HL-60 (cell line): ENCODE measurements at regions not wholly inside any gene's neighbourhood (a gene's known extent, or its start where the extent isn't known, plus 50 kb on each side); places are given as distances from the start of the nearest gene placed in this dataset.

Source experiments
- DNase-seq, 2 experiments: peaks; one replicate each; pipeline ENCODE4 v3.0.0-alpha.2; 2010 to 2020; ENCODE audit warnings: low read depth in 1 of 2, low spot score in 1 of 2
- H3K27ac ChIP-seq: fragments of 250-450 bp; sonication (Bioruptor Pico); replicated peaks from 2 replicates; pipeline ENCODE4 v1.5.1; 2020; ENCODE audit warnings: mild to moderate bottlenecking, moderate library complexity
- H3K27me3 ChIP-seq: fragments of 250-450 bp; sonication (Bioruptor Pico); 2 replicates; pipeline ENCODE4 v1.5.1; 2021; ENCODE audit warnings: mild to moderate bottlenecking, moderate library complexity; ENCODE audit not compliant: insufficient read depth, poor library complexity, severe bottlenecking
- H3K4me3 ChIP-seq: replicated peaks from 2 replicates; pipeline ENCODE4 v1.5.1; 2011; ENCODE audit warnings: mild to moderate bottlenecking, control low read depth, low read length; ENCODE audit not compliant: insufficient read depth
- GABPA ChIP-seq: IDR thresholded peaks from 2 replicates; pipeline ENCODE4 v1.6.1; 2012; ENCODE audit warnings: low read depth
- POLR2AphosphoS5 ChIP-seq: IDR thresholded peaks from 2 replicates; pipeline ENCODE4 v1.6.1; 2012; ENCODE audit warnings: low read depth
- REST ChIP-seq: IDR thresholded peaks from 2 replicates; pipeline ENCODE4 v1.6.1; 2012; ENCODE audit warnings: low read depth; ENCODE audit not compliant: insufficient replicate concordance
- SPI1 ChIP-seq: IDR thresholded peaks from 2 replicates; pipeline ENCODE4 v1.6.1; 2012; ENCODE audit warnings: low read depth, mild to moderate bottlenecking, borderline replicate concordance
- TF ChIP-seq, protein P1 (sequence below): IDR thresholded peaks from one replicate; pipeline ENCODE4 v1.5.1; 2011; ENCODE audit warnings: low read length, control low read depth, inconsistent platforms; ENCODE audit not compliant: insufficient read depth

- no peak for DNase-seq
- H3K4me3 ChIP-seq = no peak overlapping the region
- no peak for TF ChIP-seq GABPA
- TF ChIP-seq, protein P1, sequence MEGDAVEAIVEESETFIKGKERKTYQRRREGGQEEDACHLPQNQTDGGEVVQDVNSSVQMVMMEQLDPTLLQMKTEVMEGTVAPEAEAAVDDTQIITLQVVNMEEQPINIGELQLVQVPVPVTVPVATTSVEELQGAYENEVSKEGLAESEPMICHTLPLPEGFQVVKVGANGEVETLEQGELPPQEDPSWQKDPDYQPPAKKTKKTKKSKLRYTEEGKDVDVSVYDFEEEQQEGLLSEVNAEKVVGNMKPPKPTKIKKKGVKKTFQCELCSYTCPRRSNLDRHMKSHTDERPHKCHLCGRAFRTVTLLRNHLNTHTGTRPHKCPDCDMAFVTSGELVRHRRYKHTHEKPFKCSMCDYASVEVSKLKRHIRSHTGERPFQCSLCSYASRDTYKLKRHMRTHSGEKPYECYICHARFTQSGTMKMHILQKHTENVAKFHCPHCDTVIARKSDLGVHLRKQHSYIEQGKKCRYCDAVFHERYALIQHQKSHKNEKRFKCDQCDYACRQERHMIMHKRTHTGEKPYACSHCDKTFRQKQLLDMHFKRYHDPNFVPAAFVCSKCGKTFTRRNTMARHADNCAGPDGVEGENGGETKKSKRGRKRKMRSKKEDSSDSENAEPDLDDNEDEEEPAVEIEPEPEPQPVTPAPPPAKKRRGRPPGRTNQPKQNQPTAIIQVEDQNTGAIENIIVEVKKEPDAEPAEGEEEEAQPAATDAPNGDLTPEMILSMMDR = no peak
- no peaks in the 10 kb centered on the region for H3K27me3 ChIP-seq
- H3K27ac ChIP-seq = no peak overlapping the region
Observed at GRCh38 chr12:46105735-46106134, 115.4 kb upstream of the SCAF11 start.

- Histone ChIP-seq H3K4me3 (no peak overlapping the region), H3K27me3 (no peaks in the 10 kb centered on the region), H3K27ac (no peak overlapping the region)
- DNase-seq = no peak
- TF ChIP-seq SPI1 (no peak), REST (no peak), POLR2AphosphoS5 (no peak), GABPA (no peak)
- TF ChIP-seq, protein P1 = no peak
Observed at GRCh38 chr12:46103559-46104383, 113.4 kb upstream of the SCAF11 start.

GRCh38 chr12:46101485-46101869, 111.1 kb upstream of the SCAF11 start:
- Histone ChIP-seq H3K27me3 (no peaks in the 10 kb centered on the region), H3K4me3 (no peak overlapping the region), H3K27ac (no peak overlapping the region)
- TF ChIP-seq SPI1 = no peak
- no peak for TF ChIP-seq REST
- TF ChIP-seq POLR2AphosphoS5 = no peak
- no peak for DNase-seq

GRCh38 chr12:46100551-46101484, 110.4 kb upstream of the SCAF11 start:
- Histone ChIP-seq H3K4me3 (no peak overlapping the region), H3K27me3 (no peaks in the 10 kb centered on the region), H3K27ac (no peak overlapping the region)
- no peak for DNase-seq
- TF ChIP-seq POLR2AphosphoS5 = no peak
- no peak for TF ChIP-seq SPI1
- no peak for TF ChIP-seq REST
- no peak for TF ChIP-seq GABPA
- TF ChIP-seq, protein P1 = no peak
